Dendritic cell treated with granulocyte-macrophage colony-stimulating factor and Interleukin-4, amounts not matched to agents 40 ng/mL and 50 ng/mL, for 4 days (primary cell): ENCODE measurements at regions not wholly inside any gene's neighbourhood (a gene's known extent, or its start where the extent isn't known, plus 50 kb on each side); places are given as distances from the start of the nearest gene placed in this dataset.

Experiments
- H3K27ac Mint-ChIP-seq: one replicate; pipeline ENCODE4 v1.8.0; 2022; ENCODE audit warnings: mild to moderate bottlenecking, mixed read lengths
- H3K27me3 Mint-ChIP-seq: one replicate; pipeline ENCODE4 v1.8.0; 2022; ENCODE audit warnings: mild to moderate bottlenecking, mixed read lengths
- H3K36me3 Mint-ChIP-seq: one replicate; pipeline ENCODE4 v1.8.0; 2022; ENCODE audit warnings: low read depth, mixed read lengths
- H3K4me1 Mint-ChIP-seq: one replicate; pipeline ENCODE4 v1.8.0; 2022; ENCODE audit warnings: low read depth, mixed read lengths
- H3K4me3 Mint-ChIP-seq: one replicate; pipeline ENCODE4 v1.8.0; 2022; ENCODE audit warnings: mild to moderate bottlenecking, moderate library complexity, mixed read lengths
- H3K9me3 Mint-ChIP-seq: one replicate; pipeline ENCODE4 v1.8.0; 2022; ENCODE audit warnings: mixed read lengths
- intact Hi-C: fragments of 100-400 bp; cut with micrococcal nuclease; formaldehyde crosslinking; loops from one replicate; pipeline ENCODE4 v1.15.0; 2022

DNA sequence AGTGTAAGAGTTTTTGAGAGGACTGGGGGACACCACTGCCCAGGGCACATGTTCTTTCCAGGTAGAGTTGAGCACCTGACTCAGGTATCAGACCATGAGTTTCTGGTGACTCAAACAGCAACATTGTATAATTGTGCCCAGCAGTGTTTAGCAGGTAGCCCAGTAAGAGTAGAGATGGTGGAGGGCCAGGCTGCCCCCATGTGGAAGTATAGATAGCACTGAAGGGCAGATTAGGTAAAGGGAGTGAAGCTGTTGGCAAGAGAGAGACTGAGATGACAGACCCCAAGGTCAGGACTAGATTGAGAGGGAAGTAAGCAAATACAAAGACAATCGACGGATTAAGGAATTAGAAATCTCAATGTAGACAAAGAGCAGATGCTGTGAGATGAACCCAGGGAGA lies 74.6 kb downstream of the TRIM42 start:
- no peaks in the 10 kb centered on the region for H3K9me3 Mint-ChIP-seq
- peaks cover 13% of the 10 kb centered on the region for H3K4me1 Mint-ChIP-seq
- no peak overlapping the region for H3K27ac Mint-ChIP-seq
- peaks cover 30% of the 10 kb centered on the region for H3K27me3 Mint-ChIP-seq
- no peaks in the 10 kb centered on the region for H3K36me3 Mint-ChIP-seq
- no peak overlapping the region for H3K4me3 Mint-ChIP-seq
- intact Hi-C loops = no loop called here

DNA sequence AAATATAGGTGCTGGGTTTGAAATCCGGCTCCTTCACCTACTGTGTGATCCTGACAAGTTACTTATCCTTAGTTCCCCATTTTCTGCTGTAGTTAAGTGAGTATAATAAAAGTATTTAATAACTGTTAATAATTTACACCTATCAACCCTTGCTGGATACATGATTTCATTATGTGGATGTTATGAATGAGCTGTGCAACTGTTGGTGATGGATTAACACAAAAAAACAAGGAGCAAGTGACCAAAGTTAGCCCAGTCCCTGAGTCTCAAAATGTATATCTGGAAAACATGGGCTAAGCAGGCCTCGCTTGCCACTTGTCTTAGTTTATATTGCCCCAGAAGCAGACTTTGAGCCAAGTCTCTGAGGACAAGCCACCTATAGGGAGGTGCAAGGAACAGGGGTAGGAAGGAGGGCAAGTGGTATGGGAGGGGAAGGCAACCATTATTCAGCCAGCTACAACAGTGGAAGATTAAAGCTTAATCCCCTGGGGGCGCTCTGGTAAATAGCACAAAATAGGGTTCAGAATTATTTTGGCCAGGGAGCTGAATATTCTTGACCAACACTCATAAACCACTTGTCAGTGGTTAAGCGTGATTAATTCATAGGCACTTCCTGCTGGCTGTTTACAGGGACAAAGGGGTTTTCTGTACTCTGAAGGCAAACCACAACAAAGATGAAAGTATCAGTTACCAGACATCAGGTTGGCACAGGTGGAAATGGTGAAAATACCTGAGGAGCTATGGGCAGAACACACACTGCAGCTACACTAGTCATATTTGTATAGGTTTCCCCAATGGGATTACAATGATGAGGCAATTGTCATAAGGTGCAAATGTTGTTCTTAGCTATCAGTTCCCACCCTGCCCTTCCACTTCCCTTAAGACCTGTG lies 76.2 kb downstream of the TRIM42 start:
- H3K36me3 Mint-ChIP-seq = no peaks in the 10 kb centered on the region
- H3K4me3 Mint-ChIP-seq = no peak overlapping the region
- peaks cover 17% of the 10 kb centered on the region for H3K4me1 Mint-ChIP-seq
- intact Hi-C loops = no loop called here
- H3K9me3 Mint-ChIP-seq = no peaks in the 10 kb centered on the region
- no peak overlapping the region for H3K27ac Mint-ChIP-seq
- peaks cover 27% of the 10 kb centered on the region for H3K27me3 Mint-ChIP-seq

DNA sequence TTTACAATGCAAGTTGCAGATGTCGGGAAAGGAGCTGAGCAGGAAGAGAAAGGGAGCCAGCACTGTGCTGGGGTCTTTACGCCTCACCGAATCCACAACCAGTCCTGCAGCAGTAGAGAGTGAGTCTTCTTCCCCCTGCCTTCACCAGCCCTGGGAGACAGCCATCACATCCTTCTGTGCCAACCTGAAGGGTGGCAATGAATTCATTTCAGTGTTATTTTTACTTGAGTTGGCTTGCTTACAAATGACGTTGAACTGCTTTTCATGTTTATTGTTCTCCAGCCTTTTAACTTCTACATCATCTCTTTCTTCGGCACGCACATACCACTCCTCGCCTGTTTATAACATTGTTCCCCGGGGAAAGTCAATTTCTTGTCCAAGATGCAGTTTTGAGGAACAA lies 77.1 kb downstream of the TRIM42 start:
- peaks cover 20% of the 10 kb centered on the region for H3K4me1 Mint-ChIP-seq
- intact Hi-C loops = no loop called here
- no peaks in the 10 kb centered on the region for H3K9me3 Mint-ChIP-seq
- H3K27ac Mint-ChIP-seq = no peak overlapping the region
- H3K4me3 Mint-ChIP-seq = no peak overlapping the region
- H3K36me3 Mint-ChIP-seq = no peaks in the 10 kb centered on the region
- peaks cover 20% of the 10 kb centered on the region for H3K27me3 Mint-ChIP-seq

DNA sequence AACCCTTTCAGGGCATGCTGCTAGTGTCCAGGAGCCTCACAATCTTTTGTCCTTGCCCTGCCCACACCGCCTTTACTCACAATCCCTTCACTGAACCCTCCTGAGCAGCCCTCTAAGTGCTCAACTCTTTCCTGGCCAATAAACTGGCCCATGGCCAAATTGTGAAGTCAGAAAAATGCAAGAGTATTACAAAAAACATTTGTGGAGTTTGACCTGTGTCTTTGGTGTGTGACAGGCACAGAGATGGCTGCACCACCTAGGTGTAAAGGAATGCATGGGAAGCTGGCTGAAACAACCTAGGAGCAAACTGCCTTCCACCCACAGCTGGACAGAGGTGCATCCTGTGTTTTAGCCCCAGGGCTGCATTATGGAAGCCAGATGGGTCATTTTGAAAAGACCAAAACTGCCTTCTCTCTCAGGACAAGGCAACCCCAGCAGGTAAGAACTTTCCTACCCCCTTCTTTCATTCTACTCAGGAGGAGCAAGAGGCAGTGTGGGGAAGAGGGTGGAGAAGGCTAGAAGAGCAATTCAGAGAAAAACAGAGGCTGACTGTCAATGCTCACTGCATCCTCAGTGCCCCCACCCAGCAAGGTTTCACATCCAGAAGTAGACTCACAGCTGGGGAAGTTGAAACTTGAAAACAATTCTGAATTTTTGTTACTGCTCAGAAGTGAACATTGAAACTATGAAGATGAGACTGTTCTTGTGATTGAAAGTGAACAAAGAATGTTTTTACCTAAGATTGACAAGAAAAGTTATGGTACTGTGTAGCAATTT lies 78.6 kb downstream of the TRIM42 start:
- Mint-ChIP-seq H3K27me3 (peaks cover 12% of the 10 kb centered on the region), H3K4me3 (no peak overlapping the region), H3K27ac (peak overlapping the region; percentile 53), H3K36me3 (no peaks in the 10 kb centered on the region), H3K9me3 (no peaks in the 10 kb centered on the region), H3K4me1 (peaks cover 20% of the 10 kb centered on the region)
- intact Hi-C loops = no loop called here

DNA sequence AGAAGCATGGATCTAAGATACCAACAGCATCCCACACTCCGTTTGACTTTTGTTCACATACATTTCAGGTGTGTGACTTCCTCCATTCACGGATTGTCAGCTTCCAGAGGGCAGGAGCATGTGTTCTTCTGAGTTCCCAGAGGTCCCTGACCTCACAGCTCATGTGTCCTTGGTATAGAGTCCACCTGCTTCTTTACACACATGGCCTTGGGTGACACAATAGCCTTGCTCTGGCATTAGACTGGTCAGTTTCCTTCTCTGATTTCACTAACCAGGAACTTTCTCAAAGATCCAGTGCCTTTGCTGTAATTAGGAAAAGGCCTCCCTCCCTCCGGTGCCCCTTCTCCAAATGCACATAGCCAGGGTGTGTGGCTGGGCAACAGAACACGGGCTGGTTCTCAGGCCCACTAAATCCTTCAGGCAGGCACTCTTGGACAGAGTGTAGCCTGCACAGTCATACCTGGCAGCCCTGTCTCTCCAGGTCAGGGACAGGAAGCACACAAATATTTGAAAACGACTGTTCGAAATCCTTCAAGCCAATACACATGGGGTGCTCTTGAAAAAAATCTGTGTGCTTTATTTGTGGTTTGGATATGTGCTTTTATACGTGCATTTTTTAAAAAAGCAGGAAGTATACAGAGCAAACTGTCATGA lies 81.1 kb downstream of the TRIM42 start:
- Mint-ChIP-seq H3K27me3 (peaks cover 4% of the 10 kb centered on the region), H3K36me3 (no peaks in the 10 kb centered on the region), H3K9me3 (no peaks in the 10 kb centered on the region), H3K4me3 (no peak overlapping the region), H3K4me1 (peaks cover 20% of the 10 kb centered on the region), H3K27ac (peak overlapping the region; percentile 21)
- intact Hi-C loops = no loop called here

DNA sequence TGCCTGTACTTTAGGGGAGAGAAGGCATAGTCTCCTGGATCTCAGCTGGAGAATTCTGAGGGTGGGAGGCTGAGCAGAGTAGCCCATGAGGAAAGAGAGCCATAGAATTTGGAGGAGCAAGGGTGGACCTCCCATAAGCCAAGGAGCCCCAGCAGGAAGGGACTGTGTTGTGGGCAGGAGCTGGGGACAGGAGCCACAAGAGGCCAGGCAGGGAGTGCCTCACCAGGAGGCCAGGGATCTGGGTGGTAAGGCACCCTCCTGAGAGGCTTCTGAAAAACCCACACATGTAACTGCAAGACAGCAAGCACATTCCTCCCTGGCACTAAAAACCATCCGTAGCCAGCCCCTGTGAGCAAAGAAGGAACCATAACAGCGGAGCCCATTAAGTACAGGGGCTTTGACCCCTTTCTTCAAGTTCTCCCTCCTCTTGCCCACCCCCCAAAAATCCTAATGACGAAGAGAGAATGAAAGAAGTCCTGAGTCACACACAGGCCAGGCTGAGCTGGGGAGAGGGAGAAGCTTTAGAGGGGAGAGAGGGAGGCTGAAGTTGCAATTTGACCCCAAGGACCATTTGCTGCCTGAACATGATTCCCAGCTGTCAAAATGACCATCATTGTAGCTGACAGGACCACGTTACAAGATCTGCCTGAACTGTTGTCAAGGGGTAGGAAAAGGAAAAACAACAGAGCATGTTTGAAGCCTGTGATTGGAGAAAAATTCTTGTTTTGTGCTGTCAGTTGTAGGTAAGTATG lies 82.6 kb downstream of the TRIM42 start:
- Mint-ChIP-seq H3K4me3 (no peak overlapping the region), H3K27me3 (peaks cover 1% of the 10 kb centered on the region), H3K27ac (peak overlapping the region; percentile 28)

DNA sequence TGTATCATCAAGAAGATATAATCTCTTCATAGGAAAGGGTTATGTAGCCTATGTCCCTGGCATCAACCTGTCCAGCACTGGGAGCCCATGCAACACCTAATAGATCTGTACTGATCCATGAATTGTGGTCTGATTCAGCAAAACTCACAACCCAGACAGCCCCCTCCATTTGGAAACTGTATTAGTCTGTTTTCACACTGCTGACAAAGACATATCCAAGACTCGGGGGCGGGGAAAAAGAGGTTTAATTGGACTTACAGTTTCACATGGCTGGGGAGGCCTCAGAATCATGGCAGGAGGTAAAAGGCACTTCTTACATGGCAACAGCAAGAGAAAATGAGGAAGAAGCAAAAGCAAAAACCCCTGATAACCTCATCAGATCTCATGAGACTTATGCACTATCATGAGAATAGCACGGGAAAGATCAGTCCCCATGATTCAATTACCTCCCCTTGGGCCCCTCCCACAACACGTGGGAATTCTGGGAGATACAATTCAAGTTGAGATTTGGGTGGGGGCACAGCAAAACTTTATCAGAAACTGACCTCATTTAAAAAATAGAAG lies 83.3 kb downstream of the TRIM42 start:
- Mint-ChIP-seq H3K9me3 (no peaks in the 10 kb centered on the region), H3K36me3 (no peaks in the 10 kb centered on the region), H3K4me3 (no peak overlapping the region), H3K27me3 (peaks cover 1% of the 10 kb centered on the region), H3K27ac (no peak overlapping the region), H3K4me1 (peaks cover 14% of the 10 kb centered on the region)
- intact Hi-C loops = no loop called here

More for the DNA sequence above, 82.6 kb downstream of the TRIM42 start:
- intact Hi-C loops = no loop called here
- H3K9me3 Mint-ChIP-seq = no peaks in the 10 kb centered on the region
- no peaks in the 10 kb centered on the region for H3K36me3 Mint-ChIP-seq
- H3K4me1 Mint-ChIP-seq = peaks cover 20% of the 10 kb centered on the region

DNA sequence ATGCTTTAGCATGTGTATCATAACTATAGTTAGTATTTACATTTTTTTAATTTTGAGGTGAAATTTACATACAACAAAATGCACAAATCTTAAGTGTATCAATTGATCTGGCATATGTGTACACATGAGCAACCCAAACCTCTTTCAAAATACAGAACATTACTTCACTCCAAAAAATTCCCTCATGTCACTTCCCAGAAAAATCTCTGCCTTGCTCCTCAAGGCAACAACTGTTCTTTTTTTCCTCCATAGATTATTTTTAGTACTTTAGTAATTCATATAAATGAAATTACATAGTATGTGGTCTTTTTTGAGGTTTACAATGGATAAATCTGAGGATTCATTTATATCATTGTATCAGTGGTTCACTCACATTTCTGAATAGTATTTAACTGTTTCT lies 84.9 kb downstream of the TRIM42 start:
- H3K9me3 Mint-ChIP-seq = no peaks in the 10 kb centered on the region

DNA sequence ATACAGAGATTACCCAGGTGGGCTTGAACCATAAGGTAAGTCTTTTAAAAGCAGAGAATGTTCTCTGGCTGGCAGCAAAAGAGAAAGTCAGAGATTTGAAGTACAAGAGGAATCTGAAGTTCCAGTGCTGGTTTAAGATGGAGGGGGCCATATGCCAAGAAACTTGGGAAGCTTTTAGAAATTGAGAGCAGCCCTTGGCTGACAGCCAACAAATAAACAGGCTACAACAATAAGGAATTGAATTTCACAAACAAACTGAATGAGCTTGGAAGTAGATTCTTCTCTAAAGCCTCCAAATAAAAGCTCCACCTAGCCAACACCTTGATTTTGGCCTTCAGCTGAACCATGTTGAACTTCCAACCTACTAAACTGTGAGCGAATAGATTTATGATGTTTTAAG lies 85.7 kb downstream of the TRIM42 start:
- intact Hi-C loops = no loop called here
- Mint-ChIP-seq H3K27ac (no peak overlapping the region), H3K4me3 (no peak overlapping the region), H3K4me1 (peaks cover 7% of the 10 kb centered on the region), H3K36me3 (no peaks in the 10 kb centered on the region), H3K27me3 (no peaks in the 10 kb centered on the region), H3K9me3 (no peaks in the 10 kb centered on the region)

More for the DNA sequence above, 84.9 kb downstream of the TRIM42 start:
- intact Hi-C loops = no loop called here
- Mint-ChIP-seq H3K4me3 (no peak overlapping the region), H3K36me3 (no peaks in the 10 kb centered on the region), H3K27me3 (no peaks in the 10 kb centered on the region), H3K4me1 (peaks cover 7% of the 10 kb centered on the region), H3K27ac (no peak overlapping the region)

DNA sequence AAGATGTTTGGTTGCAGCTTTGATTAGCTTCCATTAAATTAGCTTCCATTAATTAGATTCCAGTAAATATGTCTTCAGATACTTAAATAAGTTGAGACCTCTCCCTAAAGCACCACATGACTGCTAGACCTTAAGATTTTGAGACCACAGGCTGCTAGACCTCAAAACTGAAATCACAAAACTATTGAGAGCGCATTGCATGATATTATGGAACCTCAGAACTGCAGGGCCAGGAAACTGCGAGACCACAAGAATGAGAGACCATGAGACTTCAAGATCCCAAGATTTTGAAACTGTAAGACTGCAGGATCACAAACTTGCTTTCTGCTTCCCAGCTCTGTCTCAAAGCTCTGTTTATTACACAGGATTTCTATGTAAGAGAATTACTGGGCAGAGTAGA lies 87.4 kb downstream of the TRIM42 start:
- no peaks in the 10 kb centered on the region for H3K36me3 Mint-ChIP-seq
- H3K27me3 Mint-ChIP-seq = no peaks in the 10 kb centered on the region
- no peak overlapping the region for H3K4me3 Mint-ChIP-seq
- no peaks in the 10 kb centered on the region for H3K9me3 Mint-ChIP-seq
- intact Hi-C loops = no loop called here
- no peak overlapping the region for H3K27ac Mint-ChIP-seq
- no peaks in the 10 kb centered on the region for H3K4me1 Mint-ChIP-seq

DNA sequence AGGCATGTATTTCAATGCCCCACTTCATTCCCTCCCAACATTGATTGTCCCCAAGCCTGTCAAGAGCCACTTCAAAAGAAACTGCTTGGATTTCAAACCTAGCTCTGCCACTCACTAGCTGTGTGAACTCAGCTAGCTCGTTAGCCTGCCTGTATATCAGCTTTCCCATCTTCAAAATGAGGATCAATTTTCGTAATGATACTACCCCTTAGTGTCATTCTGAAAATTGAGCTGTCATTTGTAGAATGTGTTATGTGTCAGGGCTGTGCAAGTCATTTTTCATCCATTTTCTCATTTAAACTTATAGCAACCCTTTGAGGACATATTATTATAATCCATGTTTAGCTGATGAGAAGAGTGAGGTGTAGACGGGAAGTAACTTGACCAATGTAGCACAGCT lies 88.6 kb downstream of the TRIM42 start:
- Mint-ChIP-seq H3K36me3 (no peaks in the 10 kb centered on the region), H3K4me1 (peaks cover 9% of the 10 kb centered on the region), H3K9me3 (no peaks in the 10 kb centered on the region), H3K4me3 (no peak overlapping the region), H3K27me3 (no peaks in the 10 kb centered on the region), H3K27ac (no peak overlapping the region)
- intact Hi-C loops = no loop called here

DNA sequence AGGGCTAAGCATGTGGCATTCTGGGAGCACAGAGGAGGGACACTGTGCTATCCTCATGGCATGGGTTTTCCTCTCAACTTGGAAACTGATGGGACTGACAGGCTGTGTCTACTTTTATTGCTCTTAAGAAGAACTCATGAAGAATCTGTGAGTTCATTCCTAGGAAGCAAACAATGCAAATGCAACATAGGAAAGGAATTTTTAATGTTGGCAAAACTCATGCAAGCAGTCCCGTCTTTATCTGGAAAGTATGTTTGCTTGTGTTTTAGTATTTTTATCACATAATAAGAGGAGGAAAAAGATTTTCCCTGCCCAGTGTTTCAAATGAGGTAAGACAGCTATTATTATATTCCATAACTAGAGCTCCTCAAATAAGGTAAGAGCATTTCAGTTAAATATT lies 89.7 kb downstream of the TRIM42 start:
- Mint-ChIP-seq H3K4me3 (no peak overlapping the region), H3K27ac (no peak overlapping the region), H3K9me3 (no peaks in the 10 kb centered on the region), H3K4me1 (peaks cover 17% of the 10 kb centered on the region), H3K27me3 (no peaks in the 10 kb centered on the region), H3K36me3 (no peaks in the 10 kb centered on the region)
- intact Hi-C loops = no loop called here

DNA sequence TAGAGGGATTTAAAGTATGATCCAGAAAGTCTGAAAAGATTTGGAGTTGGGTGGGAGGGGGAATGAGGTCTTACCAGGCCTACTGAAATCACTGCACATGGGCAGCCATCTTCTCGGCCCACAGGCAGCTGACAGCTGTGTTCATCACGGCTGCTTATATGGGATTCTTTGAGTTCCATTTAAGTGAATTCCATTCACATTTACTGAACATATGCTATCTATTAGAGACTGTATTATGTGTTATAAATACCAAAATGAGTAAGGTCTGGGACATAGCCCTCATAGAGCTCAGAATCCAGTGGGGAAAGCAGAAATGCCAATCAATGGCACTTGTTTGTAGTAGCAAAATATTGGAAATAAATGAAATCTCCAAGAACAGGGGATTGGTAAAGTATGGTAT lies 91.1 kb downstream of the TRIM42 start:
- Mint-ChIP-seq H3K4me3 (no peak overlapping the region), H3K36me3 (no peaks in the 10 kb centered on the region), H3K9me3 (no peaks in the 10 kb centered on the region), H3K4me1 (peaks cover 22% of the 10 kb centered on the region), H3K27ac (no peak overlapping the region), H3K27me3 (no peaks in the 10 kb centered on the region)
- intact Hi-C loops = no loop called here
